ENCODE measurements at regions not wholly inside any gene's neighbourhood (a gene's known extent, or its start where the extent isn't known, plus 50 kb on each side); places are given as distances from the start of the nearest gene placed in this dataset.

DNA sequence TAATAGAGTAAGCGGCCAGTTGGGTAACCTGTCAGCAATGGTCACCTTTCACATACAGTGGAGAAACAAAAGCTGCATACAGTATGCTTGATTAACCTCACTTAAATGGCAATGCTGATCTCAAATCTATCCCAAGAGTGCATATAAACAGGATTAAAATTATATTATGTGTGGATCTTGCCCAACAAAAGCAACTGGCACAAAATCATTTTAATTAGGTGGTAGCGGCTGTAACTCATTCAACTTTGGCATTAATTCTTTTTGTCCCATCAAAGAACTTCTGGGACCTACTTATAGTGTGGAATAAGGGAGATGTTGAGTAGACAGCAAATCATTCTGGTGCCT lies 167.8 kb upstream of the VRK2 start:
- TF ChIP-seq, protein P1, sequence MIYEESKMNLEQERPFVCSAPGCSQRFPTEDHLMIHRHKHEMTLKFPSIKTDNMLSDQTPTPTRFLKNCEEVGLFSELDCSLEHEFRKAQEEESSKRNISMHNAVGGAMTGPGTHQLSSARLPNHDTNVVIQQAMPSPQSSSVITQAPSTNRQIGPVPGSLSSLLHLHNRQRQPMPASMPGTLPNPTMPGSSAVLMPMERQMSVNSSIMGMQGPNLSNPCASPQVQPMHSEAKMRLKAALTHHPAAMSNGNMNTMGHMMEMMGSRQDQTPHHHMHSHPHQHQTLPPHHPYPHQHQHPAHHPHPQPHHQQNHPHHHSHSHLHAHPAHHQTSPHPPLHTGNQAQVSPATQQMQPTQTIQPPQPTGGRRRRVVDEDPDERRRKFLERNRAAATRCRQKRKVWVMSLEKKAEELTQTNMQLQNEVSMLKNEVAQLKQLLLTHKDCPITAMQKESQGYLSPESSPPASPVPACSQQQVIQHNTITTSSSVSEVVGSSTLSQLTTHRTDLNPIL (CRISPR knock-in tag; IDR thresholded peaks at IDR 0.05; ENCODE audit: low read depth), result no peak
- no peak for TF ChIP-seq SNAI2 (CRISPR knock-in tag; IDR thresholded peaks at IDR 0.05)
- no peak for TF ChIP-seq ZNF565 (CRISPR knock-in tag; conservative IDR thresholded peaks at IDR 0.05; ENCODE audit: low read depth)
- no peak for TF ChIP-seq ZFP3 (CRISPR knock-in tag; IDR thresholded peaks at IDR 0.05)
- no peak for TF ChIP-seq RARB (CRISPR knock-in tag; IDR thresholded peaks at IDR 0.05)
- TF ChIP-seq TOX (CRISPR knock-in tag; IDR thresholded peaks at IDR 0.05; ENCODE audit: borderline replicate concordance), result no peak
- TF ChIP-seq, protein P2, sequence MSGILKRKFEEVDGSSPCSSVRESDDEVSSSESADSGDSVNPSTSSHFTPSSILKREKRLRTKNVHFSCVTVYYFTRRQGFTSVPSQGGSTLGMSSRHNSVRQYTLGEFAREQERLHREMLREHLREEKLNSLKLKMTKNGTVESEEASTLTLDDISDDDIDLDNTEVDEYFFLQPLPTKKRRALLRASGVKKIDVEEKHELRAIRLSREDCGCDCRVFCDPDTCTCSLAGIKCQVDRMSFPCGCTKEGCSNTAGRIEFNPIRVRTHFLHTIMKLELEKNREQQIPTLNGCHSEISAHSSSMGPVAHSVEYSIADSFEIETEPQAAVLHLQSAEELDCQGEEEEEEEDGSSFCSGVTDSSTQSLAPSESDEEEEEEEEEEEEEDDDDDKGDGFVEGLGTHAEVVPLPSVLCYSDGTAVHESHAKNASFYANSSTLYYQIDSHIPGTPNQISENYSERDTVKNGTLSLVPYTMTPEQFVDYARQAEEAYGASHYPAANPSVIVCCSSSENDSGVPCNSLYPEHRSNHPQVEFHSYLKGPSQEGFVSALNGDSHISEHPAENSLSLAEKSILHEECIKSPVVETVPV (CRISPR knock-in tag; IDR thresholded peaks at IDR 0.05), result no peak
- TF ChIP-seq PPARA (CRISPR knock-in tag; IDR thresholded peaks at IDR 0.05; ENCODE audit: borderline replicate concordance), result no peak
- TF ChIP-seq ESRRG (CRISPR knock-in tag; IDR thresholded peaks at IDR 0.05), result no peak
- TF ChIP-seq, protein P3, sequence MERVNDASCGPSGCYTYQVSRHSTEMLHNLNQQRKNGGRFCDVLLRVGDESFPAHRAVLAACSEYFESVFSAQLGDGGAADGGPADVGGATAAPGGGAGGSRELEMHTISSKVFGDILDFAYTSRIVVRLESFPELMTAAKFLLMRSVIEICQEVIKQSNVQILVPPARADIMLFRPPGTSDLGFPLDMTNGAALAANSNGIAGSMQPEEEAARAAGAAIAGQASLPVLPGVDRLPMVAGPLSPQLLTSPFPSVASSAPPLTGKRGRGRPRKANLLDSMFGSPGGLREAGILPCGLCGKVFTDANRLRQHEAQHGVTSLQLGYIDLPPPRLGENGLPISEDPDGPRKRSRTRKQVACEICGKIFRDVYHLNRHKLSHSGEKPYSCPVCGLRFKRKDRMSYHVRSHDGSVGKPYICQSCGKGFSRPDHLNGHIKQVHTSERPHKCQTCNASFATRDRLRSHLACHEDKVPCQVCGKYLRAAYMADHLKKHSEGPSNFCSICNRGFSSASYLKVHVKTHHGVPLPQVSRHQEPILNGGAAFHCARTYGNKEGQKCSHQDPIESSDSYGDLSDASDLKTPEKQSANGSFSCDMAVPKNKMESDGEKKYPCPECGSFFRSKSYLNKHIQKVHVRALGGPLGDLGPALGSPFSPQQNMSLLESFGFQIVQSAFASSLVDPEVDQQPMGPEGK (CRISPR knock-in tag; IDR thresholded peaks at IDR 0.05; ENCODE audit: borderline replicate concordance), result no peak
- no peak for TF ChIP-seq ISL1 (CRISPR knock-in tag; IDR thresholded peaks at IDR 0.05)
- TF ChIP-seq, protein P4, sequence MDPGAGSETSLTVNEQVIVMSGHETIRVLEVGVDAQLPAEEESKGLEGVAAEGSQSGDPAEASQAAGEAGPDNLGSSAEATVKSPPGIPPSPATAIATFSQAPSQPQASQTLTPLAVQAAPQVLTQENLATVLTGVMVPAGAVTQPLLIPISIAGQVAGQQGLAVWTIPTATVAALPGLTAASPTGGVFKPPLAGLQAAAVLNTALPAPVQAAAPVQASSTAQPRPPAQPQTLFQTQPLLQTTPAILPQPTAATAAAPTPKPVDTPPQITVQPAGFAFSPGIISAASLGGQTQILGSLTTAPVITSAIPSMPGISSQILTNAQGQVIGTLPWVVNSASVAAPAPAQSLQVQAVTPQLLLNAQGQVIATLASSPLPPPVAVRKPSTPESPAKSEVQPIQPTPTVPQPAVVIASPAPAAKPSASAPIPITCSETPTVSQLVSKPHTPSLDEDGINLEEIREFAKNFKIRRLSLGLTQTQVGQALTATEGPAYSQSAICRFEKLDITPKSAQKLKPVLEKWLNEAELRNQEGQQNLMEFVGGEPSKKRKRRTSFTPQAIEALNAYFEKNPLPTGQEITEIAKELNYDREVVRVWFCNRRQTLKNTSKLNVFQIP (CRISPR knock-in tag; IDR thresholded peaks at IDR 0.05; ENCODE audit: borderline replicate concordance, low read depth), result no peak
- TF ChIP-seq BACH2 (CRISPR knock-in tag; IDR thresholded peaks at IDR 0.05; ENCODE audit: borderline replicate concordance), result no peak
- TF ChIP-seq ZC3H10 (CRISPR knock-in tag; IDR thresholded peaks at IDR 0.05), result no peak
- TF ChIP-seq ZNF70 (CRISPR knock-in tag; IDR thresholded peaks at IDR 0.05), result no peak
- TF ChIP-seq, protein P5, sequence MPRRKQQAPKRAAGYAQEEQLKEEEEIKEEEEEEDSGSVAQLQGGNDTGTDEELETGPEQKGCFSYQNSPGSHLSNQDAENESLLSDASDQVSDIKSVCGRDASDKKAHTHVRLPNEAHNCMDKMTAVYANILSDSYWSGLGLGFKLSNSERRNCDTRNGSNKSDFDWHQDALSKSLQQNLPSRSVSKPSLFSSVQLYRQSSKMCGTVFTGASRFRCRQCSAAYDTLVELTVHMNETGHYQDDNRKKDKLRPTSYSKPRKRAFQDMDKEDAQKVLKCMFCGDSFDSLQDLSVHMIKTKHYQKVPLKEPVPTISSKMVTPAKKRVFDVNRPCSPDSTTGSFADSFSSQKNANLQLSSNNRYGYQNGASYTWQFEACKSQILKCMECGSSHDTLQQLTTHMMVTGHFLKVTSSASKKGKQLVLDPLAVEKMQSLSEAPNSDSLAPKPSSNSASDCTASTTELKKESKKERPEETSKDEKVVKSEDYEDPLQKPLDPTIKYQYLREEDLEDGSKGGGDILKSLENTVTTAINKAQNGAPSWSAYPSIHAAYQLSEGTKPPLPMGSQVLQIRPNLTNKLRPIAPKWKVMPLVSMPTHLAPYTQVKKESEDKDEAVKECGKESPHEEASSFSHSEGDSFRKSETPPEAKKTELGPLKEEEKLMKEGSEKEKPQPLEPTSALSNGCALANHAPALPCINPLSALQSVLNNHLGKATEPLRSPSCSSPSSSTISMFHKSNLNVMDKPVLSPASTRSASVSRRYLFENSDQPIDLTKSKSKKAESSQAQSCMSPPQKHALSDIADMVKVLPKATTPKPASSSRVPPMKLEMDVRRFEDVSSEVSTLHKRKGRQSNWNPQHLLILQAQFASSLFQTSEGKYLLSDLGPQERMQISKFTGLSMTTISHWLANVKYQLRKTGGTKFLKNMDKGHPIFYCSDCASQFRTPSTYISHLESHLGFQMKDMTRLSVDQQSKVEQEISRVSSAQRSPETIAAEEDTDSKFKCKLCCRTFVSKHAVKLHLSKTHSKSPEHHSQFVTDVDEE (CRISPR knock-in tag; IDR thresholded peaks at IDR 0.05), result no peak
- TF ChIP-seq CSDC2 (CRISPR knock-in tag; IDR thresholded peaks at IDR 0.05), result no peak
- TF ChIP-seq GLIS3 (CRISPR knock-in tag; IDR thresholded peaks at IDR 0.05), result no peak
- no peak for ATAC-seq

DNA sequence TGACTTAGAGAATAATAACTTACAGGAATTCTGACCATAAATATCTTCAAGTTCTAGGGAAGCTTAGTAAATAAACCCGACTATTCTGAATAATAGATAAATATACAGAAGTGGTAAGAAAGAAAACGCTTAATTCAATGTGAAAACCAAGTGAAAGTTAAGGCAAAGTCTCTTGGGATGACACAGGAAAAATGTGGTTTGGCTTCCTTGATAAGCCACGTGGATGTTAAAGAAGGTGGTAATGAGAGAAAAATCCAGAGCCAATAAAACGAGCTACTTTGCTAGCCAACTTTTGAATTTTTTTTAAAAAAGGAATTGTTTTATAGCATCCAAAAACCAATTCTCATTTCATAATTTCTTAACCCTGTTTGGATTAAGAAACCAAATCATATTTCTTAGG lies 166.2 kb upstream of the VRK2 start:
- TF ChIP-seq ZFP30 (CRISPR knock-in tag; IDR thresholded peaks at IDR 0.05), result no peak
- no peak for TF ChIP-seq PPARA (CRISPR knock-in tag; IDR thresholded peaks at IDR 0.05; ENCODE audit: borderline replicate concordance)
- no peak for TF ChIP-seq ISL1 (CRISPR knock-in tag; IDR thresholded peaks at IDR 0.05)
- ATAC-seq, result no peak

DNA sequence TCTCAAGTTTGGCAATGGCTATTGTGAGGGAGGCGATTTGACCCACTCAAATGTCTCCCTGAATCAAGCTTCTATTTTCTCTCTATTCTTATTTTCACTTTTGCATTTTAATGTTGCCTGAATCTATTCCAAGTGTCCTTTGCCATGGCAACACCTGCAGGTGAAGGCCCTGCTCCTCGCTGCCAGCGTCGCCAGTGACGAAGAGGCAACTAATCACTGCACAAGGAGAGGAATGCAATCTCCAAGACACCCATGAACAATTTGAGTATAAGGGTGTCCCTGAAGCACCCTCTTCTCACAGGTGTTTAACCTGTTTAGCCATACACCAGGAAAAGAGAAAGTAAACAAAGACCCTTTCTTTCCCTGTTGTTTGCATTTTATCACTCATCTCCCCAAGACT lies 165.6 kb upstream of the VRK2 start:
- TF ChIP-seq ZNF8 (CRISPR knock-in tag; IDR thresholded peaks at IDR 0.05) (no peak), BACH2 (CRISPR knock-in tag; IDR thresholded peaks at IDR 0.05; ENCODE audit: borderline replicate concordance) (no peak), CSDC2 (CRISPR knock-in tag; IDR thresholded peaks at IDR 0.05) (no peak), TOX (CRISPR knock-in tag; IDR thresholded peaks at IDR 0.05; ENCODE audit: borderline replicate concordance) (no peak)
- TF ChIP-seq, protein P4 (CRISPR knock-in tag; IDR thresholded peaks at IDR 0.05; ENCODE audit: borderline replicate concordance, low read depth), result no peak
- no peak for ATAC-seq

All from SK-N-SH treated with all-trans-retinoic acid at 6 μM for 48 hours (cell line).